AG04450 (cell line): ENCODE measurements at regions not wholly inside any gene's neighbourhood (a gene's known extent, or its start where the extent isn't known, plus 50 kb on each side); places are given as distances from the start of the nearest gene placed in this dataset.
A peak's percentile ranks its signal among the peaks of the same experiment; 100 is the strongest.

Source experiments
- CTCF ChIA-PET: fragments of 300-600, 350-600 bp; formaldehyde crosslinking; extraction: SDS; loops from one replicate; lab custom pipeline; 2022; ENCODE audit warnings: antibody characterized with exemption, inconsistent platforms; lab: Charles Lee
- POLR2A ChIA-PET: fragments of 350-600 bp; formaldehyde crosslinking; extraction: SDS; loops from one replicate; lab custom pipeline; 2021; ENCODE audit warnings: antibody characterized with exemption, inconsistent platforms; lab: Yijun Ruan, JAX
- DNase-seq: peaks from one replicate; pipeline ENCODE4 v3.0.0-alpha.2; 2011; ENCODE audit warnings: low read depth, low spot score
- H3K27ac ChIP-seq: one replicate; pipeline ENCODE4 v1.5.1; 2012; ENCODE audit warnings: low read depth, low read length, control low read depth
- H3K27me3 ChIP-seq: one replicate; pipeline ENCODE4 v1.6.0; 2012; ENCODE audit warnings: low read length; ENCODE audit not compliant: control insufficient read depth, insufficient read depth
- H3K4me3 ChIP-seq: 2 replicates; pipeline ENCODE4 v1.5.1; 2011; ENCODE audit warnings: mild to moderate bottlenecking, low read depth, low read length, control low read depth
- H3K9me3 ChIP-seq: 2 replicates; pipeline ENCODE4 v1.5.1; 2012; ENCODE audit warnings: low read length; ENCODE audit not compliant: control insufficient read depth, insufficient read depth
- TF ChIP-seq, protein P1 (sequence below): IDR thresholded peaks from 2 replicates; pipeline ENCODE4 v1.5.1; 2011; ENCODE audit warnings: low read depth, low read length, control low read depth, inconsistent platforms

DNA sequence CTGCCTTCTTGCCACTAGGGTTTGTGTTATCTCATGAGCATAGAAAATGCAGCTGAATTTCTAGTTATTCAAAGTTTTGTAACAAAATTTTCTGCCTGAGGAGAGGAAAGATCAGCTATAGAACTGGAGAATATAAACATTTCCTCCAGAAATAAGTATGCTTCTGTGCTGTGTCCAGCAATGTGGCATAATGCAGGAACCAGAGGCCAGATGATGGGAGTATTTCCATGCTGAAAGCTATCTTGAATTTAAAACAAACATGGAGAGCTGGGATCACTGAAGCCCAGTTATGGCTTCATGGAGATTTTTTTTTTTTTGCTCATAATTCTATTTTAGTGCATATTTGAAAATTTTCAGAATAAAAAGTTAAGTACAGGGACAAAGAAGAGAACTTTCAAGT is 608.2 kb downstream of the SOX6 start:
- DNase-seq, result no peak
- Histone ChIP-seq H3K27ac (peak overlapping the region; percentile 3), H3K4me3 (no peak overlapping the region), H3K27me3 (no peaks in the 10 kb centered on the region), H3K9me3 (no peaks in the 10 kb centered on the region)
- ChIA-PET CTCF (interaction anchor here (0.6 to 1.1 kb wide), 8 partner anchors 26 to 104 kb away, joined by 3 to 5 read pairs (median 3); no protein-coding TSS in a partner anchor), POLR2A (no interaction called here)
- TF ChIP-seq, protein P1, sequence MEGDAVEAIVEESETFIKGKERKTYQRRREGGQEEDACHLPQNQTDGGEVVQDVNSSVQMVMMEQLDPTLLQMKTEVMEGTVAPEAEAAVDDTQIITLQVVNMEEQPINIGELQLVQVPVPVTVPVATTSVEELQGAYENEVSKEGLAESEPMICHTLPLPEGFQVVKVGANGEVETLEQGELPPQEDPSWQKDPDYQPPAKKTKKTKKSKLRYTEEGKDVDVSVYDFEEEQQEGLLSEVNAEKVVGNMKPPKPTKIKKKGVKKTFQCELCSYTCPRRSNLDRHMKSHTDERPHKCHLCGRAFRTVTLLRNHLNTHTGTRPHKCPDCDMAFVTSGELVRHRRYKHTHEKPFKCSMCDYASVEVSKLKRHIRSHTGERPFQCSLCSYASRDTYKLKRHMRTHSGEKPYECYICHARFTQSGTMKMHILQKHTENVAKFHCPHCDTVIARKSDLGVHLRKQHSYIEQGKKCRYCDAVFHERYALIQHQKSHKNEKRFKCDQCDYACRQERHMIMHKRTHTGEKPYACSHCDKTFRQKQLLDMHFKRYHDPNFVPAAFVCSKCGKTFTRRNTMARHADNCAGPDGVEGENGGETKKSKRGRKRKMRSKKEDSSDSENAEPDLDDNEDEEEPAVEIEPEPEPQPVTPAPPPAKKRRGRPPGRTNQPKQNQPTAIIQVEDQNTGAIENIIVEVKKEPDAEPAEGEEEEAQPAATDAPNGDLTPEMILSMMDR, result no peak

DNA sequence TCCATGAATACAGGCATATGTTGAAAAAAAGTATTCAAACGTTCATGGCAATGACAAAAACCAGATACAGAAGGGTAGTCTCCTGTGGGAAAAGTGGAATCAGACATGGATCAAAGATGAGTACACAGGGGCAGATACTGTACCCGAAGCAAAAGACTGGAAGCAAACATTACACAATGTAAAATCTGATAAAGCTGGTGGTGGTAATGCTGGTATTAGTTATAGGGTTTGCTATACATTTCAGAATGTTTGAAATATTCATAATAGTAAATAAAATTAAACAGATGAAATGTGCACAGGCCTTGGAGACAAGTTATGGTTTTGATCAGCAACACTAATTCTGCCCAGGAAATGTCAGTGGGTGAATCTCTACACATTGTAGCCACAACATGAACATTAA is 607.6 kb downstream of the SOX6 start:
- CTCF ChIA-PET, result interaction anchor here (0.6 to 1.4 kb wide), 6 partner anchors 11 to 103 kb away, joined by 3 to 4 read pairs (median 3); no protein-coding TSS in a partner anchor

DNA sequence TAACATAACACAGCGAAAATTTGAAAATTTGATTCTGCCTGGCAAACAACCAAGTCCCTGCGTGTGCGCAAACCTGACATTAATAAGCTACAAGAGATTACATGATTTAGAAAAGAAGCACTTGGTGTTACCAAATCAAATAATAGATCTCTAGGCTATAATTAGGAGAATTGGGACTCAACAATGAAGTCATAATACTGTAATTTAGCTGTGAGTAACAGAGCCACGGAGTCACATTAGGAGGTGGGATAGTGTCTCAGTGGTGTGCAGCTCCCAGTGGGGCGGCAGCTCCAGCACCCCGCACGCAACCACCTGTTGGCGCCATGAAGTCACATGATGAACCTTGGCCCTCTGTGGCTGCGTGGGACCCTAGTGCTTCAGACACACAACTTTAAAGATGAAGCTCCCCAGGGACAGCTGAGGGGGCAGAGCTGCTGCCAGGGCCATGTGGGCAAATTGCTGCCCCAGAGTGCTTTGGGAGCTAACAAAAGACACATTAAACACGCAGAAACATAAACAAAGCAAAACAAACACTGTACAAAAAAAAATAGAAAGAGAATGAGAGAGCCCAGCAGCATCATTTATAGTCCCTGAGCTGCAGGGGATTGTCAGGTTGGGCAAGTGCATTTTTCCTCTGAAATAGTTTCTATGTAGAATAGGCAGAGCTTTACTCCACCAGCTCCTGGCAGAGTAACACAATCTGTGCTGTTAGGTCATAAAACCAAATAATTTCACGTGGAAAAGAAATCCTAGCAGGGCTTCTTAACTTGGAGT is 605.6 kb downstream of the SOX6 start:
- ChIA-PET CTCF (interaction anchor here (0.9 kb wide), 1 partner anchor 101 kb away, joined by 3 read pairs; no protein-coding TSS in a partner anchor), POLR2A (no interaction called here)
- DNase-seq, result no peak

More for the DNA sequence above, 607.6 kb downstream of the SOX6 start:
- no peak for DNase-seq
- Histone ChIP-seq H3K27ac (no peak overlapping the region), H3K9me3 (no peaks in the 10 kb centered on the region), H3K4me3 (no peak overlapping the region), H3K27me3 (no peaks in the 10 kb centered on the region)
- TF ChIP-seq, protein P1, result no peak
- POLR2A ChIA-PET, result no interaction called here

DNA sequence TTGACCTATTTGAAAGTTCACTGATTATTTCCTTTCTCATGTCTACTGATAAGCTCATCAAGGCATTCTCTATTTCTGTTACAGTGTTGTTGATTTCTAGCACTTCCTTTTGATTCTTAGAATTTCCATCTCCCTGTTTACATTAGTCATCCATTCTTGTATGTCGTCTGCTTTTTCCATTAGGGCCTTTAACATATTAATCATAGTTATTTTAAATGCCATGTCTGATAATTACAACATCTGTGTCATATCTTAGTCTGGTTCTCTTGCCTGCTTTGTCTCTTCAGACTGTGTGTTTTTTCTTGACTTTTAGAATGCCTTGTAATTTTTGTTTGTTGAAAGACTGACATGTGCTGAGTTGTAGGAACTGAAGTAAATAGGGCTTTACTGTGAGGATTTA is 602.1 kb downstream of the SOX6 start:
- no peak for DNase-seq
- ChIA-PET POLR2A (no interaction called here), CTCF (no interaction called here)
- no peaks in the 10 kb centered on the region for H3K9me3 ChIP-seq
- H3K27me3 ChIP-seq, result peaks cover 2% of the 10 kb centered on the region
- TF ChIP-seq, protein P1, result no peak
- no peak overlapping the region for H3K27ac ChIP-seq
- no peak overlapping the region for H3K4me3 ChIP-seq

More for the DNA sequence above, 605.6 kb downstream of the SOX6 start:
- TF ChIP-seq, protein P1, result no peak
- Histone ChIP-seq H3K27me3 (no peaks in the 10 kb centered on the region), H3K4me3 (no peak overlapping the region), H3K27ac (no peak overlapping the region), H3K9me3 (no peaks in the 10 kb centered on the region)

DNA sequence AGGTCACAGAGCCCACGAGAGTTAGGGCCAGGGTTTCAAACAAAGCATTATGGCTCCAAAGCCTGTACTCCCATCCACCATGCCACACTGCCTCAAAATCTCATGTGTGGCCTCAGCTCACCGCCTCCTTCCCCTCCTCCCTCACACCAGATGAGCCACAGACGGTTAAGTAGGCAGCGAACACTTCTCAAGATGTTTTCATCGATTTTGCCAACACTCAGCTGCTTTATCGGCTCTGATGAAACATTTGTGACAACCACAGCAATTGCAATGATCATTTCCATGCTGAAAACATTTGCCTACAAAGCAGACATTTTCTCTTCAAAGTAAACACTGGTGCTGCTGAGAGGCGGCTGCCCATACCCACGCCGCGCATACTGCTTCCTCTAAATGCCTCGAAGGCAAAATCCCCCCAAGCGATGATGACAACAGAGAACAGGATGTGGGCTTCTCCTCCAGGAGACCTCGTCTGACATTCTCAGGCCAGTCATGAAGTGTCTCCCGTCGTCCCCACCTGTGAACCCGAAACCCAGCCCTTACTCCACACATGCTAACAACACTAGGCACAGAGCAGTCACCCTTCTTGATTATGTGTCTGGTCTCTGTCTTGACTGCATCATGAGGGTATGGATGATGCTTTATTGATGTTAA is 599.2 kb downstream of the SOX6 start:
- Histone ChIP-seq H3K9me3 (no peaks in the 10 kb centered on the region), H3K27ac (no peak overlapping the region), H3K4me3 (no peak overlapping the region), H3K27me3 (peaks cover 2% of the 10 kb centered on the region)
- no peak for DNase-seq
- POLR2A ChIA-PET, result no interaction called here
- CTCF ChIA-PET, result no interaction called here
- TF ChIP-seq, protein P1, result no peak
